HG02610 (cell line): ENCODE measurements at regions not wholly inside any gene's neighbourhood (a gene's known extent, or its start where the extent isn't known, plus 50 kb on each side); places are given as distances from the start of the nearest gene placed in this dataset.
"Not testable (repeated sequence)": the region's sequence is repeated elsewhere in the genome, so short reads cannot be mapped to it uniquely, and the experiment has no call there.

ENCODE experiments used
- ATAC-seq: cut with Tn5 transposase; IDR thresholded peaks from one replicate; pipeline ENCODE4 v1.9.1; 2021; ENCODE audit warnings: mild to moderate bottlenecking, moderate library complexity; ENCODE audit not compliant: unreplicated experiment

GRCh38 chr4:42205541-42205940 lies 53.1 kb upstream of the BEND4 start:
- no peak for ATAC-seq

- no peak for ATAC-seq
Measured at GRCh38 chr4:42216664-42217063, 64.2 kb upstream of the BEND4 start.

- ATAC-seq = no peak
Measured at GRCh38 chr4:42225286-42225685, 72.8 kb upstream of the BEND4 start.

GRCh38 chr4:42234817-42235216 lies 82.4 kb upstream of the BEND4 start:
- ATAC-seq = no peak

GRCh38 chr4:42235304-42236021 lies 83.0 kb upstream of the BEND4 start:
- no peak for ATAC-seq

GRCh38 chr4:42237010-42237409 lies 84.6 kb upstream of the BEND4 start:
- no peak for ATAC-seq

GRCh38 chr4:42237451-42237850 lies 85.0 kb upstream of the BEND4 start:
- ATAC-seq = no peak

- ATAC-seq = no peak
Measured at GRCh38 chr4:42248972-42249371, 96.5 kb upstream of the BEND4 start.

- no peak for ATAC-seq
Measured at GRCh38 chr4:42252315-42252714, 99.9 kb upstream of the BEND4 start.

- not testable (repeated sequence) for ATAC-seq
Measured at GRCh38 chr4:42257645-42258044, 105.2 kb upstream of the BEND4 start.

GRCh38 chr4:42262701-42263490 lies 110.4 kb upstream of the BEND4 start:
- ATAC-seq = no peak

GRCh38 chr4:42265782-42266602 lies 113.5 kb upstream of the BEND4 start:
- ATAC-seq = no peak

- ATAC-seq = peak; percentile 55
Measured at GRCh38 chr4:42267724-42268123, 115.3 kb upstream of the BEND4 start.

GRCh38 chr4:42268824-42269223 lies 116.4 kb upstream of the BEND4 start:
- peak; percentile 57 for ATAC-seq

- ATAC-seq = no peak
Measured at GRCh38 chr4:42271096-42271495, 118.6 kb upstream of the BEND4 start.

GRCh38 chr4:42277291-42277690 lies 120.0 kb upstream of the SHISA3 start:
- no peak for ATAC-seq

- ATAC-seq = no peak
Measured at GRCh38 chr4:42278709-42279324, 118.5 kb upstream of the SHISA3 start.

- no peak for ATAC-seq
Measured at GRCh38 chr4:42280327-42281095, 116.8 kb upstream of the SHISA3 start.

GRCh38 chr4:42281324-42282020 lies 115.8 kb upstream of the SHISA3 start:
- ATAC-seq = peak; percentile 80
